ENCODE measurements at regions not wholly inside any gene's neighbourhood (a gene's known extent, or its start where the extent isn't known, plus 50 kb on each side); places are given as distances from the start of the nearest gene placed in this dataset.
"Not testable (repeated sequence)": the region's sequence is repeated elsewhere in the genome, so short reads cannot be mapped to it uniquely, and the experiment has no call there.

DNA sequence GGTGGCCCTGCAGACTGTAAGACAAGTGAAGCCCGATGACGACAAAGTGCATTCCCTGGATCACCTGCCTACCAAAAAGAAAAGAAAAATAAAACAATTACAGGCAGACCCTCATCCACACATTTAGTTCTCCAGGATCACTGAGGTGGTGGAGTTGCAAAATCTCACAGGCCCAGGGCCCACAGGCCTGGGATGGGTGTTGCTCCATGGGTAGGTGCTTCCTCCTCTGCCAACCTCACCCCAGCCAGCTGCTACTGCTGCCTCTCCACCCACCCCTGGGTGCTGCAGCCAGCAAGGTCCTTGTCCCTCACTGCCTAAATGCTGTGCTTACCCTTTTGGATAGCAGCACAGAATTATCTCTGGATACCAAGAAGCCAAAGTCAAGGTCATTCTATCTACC lies 146.4 kb upstream of the GALNT2 start:
- DNase-seq (ENCODE audit: low spot score), result no peak

DNA sequence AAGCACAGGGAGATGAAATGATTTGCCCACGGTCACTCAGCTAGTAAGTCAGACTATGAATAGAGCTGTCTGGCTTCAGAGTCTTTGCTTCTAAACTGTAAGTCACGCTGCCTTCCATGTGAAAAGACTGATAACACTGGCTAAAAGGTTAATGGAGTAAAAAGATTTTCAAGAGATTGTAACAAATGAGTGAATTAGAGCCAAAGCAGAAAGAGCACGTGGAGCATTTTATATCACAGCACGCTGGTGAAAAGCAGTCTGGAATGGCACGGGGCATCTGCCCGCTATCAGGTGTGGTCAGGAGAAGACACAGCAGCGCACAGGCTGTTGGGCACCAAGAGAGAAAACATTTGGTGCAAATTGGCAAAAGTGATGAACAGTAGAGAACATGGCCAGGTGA lies 144.8 kb upstream of the GALNT2 start:
- no peak for DNase-seq (ENCODE audit: low spot score)

DNA sequence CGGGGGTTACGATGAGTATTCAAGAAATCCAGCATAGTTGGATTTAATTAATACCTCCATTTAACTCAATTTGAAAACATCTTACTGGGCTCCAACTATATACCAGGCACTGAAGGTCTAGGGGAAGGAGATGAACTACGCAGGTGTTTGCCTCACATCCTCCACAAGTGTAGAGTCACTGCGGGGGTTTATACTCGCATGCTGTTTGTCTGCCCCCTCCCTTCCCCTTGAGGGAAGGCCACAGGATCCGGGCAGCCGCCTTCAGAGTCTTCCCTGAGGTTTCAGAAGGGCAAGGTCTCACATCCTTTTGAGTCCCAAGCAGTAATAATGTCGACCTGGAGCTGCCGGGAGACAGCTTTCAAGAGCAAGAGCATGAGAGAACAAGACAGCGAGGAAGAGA lies 142.4 kb upstream of the GALNT2 start:
- DNase-seq (ENCODE audit: low spot score), result no peak

DNA sequence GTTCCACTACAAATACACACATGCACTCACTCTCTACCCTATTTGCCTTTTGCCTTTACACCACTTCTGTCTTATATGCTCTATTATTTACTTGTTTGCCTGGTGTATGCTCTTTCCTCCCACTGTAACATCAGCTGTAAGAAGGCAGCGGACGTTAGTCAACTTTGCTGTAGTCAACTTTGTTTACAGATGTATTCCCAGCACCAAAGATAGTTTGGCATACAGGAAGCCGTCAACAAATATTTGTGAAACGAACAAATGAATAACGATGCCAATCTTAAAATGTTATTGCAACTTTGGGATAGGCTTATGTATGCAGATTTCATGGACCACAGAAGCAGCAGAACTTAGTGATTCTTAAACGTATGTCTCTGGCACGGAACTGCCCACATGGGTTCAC lies 138.3 kb upstream of the GALNT2 start:
- no peak for DNase-seq (ENCODE audit: low spot score)

DNA sequence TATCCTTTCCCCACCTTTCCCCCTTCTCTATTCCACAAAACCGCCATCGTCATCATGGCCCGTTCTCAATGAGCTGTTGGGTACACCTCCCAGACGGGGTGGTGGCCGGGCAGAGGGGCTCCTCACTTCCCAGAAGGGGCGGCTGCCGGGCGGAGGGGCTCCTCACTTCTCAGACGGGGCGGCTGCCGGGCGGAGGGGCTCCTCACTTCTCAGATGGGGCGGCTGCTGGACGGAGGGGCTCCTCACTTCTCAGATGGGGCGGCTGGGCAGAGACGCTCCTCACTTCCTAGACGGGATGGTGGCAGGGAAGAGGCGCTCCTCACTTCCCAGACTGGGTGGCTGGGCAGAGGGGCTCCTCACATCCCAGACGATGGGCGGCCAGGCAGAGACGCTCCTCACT lies 135.3 kb upstream of the GALNT2 start:
- not testable (repeated sequence) for DNase-seq (ENCODE audit: low spot score)

DNA sequence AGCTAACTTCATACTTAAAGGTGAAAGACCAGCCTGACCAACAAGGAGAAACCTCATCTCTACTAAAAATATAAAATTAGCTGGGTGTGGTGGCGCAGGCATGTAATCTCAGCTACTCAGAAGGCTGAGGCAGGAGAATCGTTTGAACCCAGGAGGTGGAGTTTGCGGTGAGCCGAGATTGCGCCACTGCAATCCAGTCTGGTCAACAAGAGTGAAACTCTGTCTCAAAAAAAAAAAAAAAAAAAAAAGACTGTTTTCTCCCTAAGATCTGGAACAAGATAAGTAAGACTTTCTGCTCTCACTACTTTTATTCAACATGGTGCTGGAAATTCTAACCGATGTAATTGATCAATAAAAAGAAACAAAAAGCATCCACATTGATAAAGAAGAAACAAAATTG lies 131.9 kb upstream of the GALNT2 start:
- DNase-seq (ENCODE audit: low spot score), result not testable (repeated sequence)

DNA sequence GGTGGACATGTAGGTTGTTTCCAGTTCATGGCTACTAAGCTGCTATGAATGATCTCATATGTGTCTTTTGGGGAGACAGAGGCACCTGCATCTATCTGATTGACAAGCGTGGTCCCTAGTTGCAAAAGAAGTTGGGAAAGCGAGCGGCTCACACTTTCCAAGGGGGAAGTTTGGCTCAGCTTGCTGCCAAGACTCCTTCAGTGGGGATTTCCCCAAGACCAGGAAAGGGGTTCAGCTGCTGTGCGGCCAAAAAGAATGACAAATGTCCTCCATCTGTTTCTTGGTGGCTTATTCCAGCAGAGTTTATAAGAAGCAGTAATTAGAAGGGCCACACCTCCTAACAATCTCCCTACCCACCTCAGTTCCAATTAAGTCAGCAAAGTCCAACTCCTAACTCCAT lies 128.5 kb upstream of the GALNT2 start:
- no peak for DNase-seq (ENCODE audit: low spot score)

DNA sequence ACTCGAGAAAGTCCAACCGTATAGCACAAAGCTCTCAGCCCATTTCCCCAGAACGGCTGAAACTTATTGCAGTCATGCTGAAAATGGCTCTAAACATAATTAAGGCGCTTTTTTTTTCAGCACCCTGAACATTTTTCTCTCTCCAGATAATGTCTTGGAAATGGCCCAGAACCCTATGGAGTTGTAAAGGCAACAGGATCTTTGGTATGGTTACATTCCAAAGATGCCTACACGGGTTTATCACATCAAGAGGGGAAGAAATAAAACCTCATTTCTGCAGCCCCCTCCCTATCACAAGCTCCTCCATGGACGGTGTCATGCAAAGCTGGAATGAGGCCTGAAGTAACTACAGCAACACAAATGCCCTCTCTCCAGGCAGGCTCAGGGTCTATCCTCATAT lies 126.4 kb upstream of the GALNT2 start:
- no peak for DNase-seq (ENCODE audit: low spot score)

DNA sequence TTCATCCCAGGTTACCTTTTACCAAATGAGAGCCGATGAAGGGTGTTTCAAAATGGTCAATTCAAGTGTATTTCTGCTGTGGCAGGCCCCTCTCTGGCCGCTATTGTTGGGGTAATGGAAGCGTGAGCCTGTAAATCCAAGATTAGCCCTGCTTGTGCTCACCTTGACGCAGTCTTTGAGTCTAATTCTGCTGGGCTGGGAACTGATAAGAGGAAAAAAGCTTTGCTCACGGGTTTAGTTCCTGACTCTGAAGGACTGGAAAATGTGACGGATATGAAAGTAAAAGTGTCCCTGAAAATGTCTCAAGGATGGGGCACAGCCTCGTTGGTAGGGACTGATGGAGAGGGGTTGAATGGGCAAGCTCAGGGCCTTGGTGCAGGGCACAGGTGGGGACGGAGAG lies 125.9 kb upstream of the GALNT2 start:
- DNase-seq (ENCODE audit: low spot score), result no peak

DNA sequence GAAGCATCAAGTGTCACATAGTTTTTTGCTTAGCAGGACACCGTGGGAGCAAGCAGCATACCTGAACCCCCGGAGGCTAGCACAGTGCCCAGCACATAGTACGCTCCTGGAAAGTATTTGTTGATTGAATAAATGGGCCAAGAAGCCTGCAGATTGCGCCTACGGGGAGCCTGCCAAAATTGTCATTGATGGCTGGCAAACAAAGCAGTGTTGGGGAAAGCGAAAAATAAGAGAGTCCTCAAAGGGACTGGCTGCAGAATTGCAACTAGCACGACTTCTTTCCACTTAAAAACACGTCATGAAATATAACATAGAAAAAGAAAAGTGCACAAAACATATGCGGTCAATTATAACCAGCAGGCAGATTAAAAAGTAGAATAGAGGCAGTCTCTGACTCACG lies 125.2 kb upstream of the GALNT2 start:
- no peak for DNase-seq (ENCODE audit: low spot score)

DNA sequence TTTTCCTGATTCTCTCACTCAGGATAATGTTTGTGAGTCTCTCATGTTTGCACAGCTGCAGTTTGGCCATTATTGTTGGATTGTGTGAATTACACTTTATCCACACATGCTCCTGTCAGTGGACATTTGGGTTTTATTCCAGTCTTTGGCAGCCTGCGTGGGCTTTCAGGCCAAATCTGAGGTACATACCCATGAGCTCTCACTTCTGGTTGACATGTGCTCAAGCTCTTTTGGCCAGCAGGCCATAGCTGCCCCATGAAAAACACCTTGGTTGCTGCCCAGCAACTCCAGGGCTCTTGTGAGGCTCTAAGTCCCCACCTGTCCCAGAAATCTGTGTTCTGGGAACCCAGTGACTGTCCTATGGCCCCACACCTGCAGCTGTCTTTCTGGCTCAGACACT lies 124.5 kb upstream of the GALNT2 start:
- no peak for DNase-seq (ENCODE audit: low spot score)

DNA sequence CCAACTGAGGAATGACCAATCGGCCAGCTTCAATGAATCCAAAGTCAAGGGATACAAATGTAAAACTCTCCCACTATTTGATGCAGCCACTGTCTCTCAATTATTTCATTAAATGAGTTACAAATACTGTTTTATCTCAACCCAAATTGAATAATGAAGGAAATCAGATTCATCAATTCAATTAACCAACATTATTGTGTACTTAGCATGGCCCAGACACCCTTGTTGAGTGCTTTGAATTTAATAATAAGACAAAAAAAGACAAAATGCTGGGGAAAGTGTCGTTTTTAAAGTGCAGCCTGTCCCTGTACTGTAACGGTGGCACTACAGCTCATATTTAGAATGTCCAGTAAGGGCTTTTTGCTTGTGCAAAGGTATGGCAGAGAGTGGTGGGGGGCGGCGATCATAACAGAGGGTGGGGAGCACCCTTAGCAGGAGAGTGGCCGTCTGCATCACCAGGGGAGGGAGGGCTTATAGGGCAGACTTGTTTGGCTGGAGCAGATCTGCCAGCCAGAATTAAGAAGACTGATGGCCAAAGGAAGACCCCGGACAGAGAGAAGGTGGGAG lies 123.8 kb upstream of the GALNT2 start:
- DNase-seq (ENCODE audit: low spot score), result no peak

DNA sequence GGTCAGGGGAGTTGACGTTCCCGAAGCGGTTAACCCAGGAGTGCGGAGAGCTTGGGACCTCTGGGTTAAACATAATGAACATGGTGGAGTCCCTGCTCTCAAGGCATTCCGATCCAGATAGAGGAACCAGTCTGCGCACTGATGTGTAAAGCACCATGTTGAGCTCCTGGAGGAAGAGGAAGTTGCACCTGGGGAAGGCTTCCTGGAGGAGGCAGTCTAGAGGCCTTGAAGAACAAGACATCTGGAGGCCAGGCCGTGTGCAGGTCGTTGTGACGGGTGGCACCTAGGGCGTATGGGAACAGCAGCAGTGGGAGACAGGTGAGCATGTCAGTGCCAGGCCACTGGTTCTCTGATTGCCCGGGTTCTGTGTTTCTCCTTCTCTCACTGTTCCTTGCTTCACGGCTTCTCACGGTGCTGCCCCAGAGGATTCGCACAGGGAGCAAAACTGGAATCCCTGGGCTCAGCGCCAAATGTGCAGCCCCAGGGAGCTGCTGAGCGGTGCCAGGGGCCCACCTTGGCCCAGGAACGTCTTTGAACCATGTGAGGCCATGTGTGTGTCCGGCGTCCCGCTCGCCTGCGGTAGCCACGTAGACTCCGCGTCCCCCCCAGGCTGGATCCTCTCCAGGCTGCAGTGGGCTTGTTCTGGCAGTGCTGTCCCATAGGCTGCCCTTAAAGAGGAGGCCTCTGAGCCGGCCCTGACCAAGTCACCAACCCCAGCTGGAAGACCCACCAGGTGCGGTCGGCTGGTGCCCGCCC lies 122.9 kb upstream of the GALNT2 start:
- no peak for DNase-seq (ENCODE audit: low spot score)

DNA sequence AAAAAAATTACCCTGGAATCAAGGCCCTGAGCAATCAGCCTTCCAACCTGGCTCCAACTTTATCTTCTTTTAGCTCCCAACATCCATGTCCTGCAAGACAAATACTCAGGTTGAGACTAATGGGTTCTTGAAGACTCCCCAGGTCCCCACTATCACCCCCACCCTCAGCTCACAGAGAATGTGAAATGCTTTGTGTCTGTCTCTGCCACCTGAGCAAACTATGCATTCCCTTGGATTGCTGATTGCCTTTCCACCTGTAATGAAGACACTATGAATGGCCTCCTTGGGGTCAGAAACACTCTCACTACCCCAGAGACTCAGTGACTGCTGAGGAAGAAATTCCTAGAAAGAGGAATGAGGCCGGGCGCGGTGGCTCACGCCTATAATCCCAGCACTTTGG lies 121.2 kb upstream of the GALNT2 start:
- no peak for DNase-seq (ENCODE audit: low spot score)

DNA sequence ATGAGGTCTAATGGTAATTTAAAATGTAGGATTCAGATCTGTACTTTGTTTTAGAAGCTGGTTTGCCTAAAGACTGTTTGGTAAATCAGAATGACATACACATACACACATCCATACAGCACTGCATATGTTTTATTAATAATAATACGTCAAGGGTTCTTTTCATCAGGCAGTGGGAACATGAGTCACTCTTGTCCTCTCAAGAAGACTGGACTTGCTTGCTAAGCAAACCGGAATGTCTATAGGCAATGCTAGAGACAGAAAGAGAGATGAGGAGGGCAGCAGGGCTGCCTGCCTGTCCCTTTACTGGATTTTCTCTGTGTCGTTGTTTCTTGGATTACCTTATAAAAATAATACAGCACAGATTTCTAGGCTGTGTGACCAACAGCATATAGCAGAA lies 119.1 kb upstream of the GALNT2 start:
- DNase-seq (ENCODE audit: low spot score), result no peak

DNA sequence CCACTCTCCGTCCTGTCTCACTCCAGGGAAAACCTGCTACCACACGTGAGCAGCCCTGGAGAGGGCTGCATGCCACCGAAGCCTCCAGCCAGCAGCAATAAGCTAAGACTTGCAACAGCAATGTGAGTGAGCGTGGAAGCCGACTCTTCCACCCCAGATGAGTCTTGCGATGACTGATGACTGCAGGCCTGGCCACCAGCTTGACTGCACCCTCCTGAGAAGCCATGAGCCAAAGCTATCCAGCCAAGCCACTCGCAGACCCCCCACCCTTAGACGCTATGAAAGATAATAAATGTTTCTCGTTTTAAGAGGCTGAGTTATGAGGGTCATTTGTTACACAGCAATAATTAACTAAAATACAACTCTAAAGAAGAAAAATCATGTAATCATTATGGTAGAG lies 118.6 kb upstream of the GALNT2 start:
- DNase-seq (ENCODE audit: low spot score), result no peak

DNA sequence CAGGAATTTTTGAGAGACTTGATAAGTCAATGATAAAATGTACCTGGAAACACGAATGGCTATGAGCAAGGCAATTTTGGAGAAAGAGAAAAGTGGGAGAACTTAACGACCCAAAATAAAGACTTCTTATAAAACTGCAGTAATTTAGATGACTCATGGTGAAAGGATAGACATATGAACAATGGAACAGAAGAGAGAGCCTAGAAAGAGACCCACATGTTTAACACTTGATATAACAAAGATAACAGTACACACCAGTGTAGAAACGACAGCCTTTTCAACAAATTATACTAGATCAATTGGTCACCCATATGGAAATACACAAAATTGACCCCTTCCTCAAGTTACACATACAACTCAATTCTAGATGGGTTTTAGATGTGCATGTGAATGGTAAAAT lies 117.5 kb upstream of the GALNT2 start:
- DNase-seq (ENCODE audit: low spot score), result no peak

DNA sequence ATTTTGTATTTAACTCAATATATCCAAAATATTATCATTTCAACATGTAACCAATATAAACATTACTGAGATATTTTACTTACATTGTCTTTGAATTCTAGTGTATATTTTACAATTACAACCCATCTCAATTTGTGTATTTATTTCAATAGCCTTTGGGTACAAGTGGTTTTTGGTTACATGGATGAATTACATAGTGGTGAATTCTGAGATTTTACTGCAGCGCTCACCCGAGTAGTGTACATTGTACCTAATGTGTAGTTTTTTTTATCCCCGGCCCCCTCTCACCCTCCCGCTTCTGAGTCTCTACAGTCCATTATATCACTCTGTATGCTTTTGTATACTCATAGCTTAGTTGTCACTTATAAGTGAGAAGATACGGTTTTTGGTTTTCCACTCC lies 117.0 kb upstream of the GALNT2 start:
- no peak for DNase-seq (ENCODE audit: low spot score)

DNA sequence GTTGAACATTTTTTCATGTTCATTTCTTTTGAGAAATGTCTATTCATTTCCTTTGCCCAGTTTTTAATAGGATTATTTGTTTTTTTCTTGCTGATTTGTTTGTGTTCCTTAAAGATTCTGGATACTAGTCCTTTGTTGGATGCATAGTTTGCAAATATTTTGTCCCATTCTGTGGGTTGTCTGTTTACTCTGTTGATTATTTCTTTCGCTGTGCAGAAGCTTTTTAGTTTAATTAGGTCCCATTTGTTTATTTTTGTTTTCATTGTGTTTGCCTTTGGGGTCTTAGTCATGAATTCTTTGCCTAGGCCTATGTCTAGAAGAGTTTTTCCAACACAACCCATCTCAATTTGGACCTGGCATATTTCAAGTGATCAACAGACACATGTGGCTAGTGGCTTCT lies 116.1 kb upstream of the GALNT2 start:
- DNase-seq (ENCODE audit: low spot score), result no peak

DNA sequence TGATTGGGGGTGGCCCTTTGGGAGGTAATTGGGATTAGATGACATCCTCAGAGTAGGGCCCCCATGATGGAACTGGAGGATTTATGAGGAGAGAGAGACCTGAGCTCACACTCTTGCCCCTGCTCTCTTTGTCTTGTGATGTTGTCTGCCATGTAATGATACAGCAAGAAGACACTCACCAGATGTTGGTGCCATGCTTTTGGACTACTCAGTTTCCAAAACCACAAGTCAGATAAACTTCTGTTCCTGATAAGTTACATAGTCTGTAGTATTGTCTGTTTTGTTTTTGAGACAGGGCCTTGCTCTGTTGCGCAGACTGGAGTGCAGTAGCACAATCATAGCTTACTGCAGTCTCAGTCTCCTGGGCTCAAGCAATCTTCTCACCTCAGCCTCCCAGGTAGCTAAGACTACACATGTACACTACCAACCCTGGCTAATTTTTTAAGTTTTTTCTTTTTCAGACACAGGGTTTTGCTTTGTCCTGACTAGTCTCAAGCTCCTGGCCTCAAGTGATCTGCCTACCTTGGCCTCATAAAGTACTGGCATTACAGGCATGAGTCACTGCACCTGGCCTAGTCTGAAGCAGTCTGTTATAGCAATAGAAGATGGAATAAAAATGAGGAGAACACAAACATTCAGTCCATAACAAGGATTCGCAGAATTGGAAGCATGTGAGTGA lies 115.0 kb upstream of the GALNT2 start:
- no peak for DNase-seq (ENCODE audit: low spot score)

DNA sequence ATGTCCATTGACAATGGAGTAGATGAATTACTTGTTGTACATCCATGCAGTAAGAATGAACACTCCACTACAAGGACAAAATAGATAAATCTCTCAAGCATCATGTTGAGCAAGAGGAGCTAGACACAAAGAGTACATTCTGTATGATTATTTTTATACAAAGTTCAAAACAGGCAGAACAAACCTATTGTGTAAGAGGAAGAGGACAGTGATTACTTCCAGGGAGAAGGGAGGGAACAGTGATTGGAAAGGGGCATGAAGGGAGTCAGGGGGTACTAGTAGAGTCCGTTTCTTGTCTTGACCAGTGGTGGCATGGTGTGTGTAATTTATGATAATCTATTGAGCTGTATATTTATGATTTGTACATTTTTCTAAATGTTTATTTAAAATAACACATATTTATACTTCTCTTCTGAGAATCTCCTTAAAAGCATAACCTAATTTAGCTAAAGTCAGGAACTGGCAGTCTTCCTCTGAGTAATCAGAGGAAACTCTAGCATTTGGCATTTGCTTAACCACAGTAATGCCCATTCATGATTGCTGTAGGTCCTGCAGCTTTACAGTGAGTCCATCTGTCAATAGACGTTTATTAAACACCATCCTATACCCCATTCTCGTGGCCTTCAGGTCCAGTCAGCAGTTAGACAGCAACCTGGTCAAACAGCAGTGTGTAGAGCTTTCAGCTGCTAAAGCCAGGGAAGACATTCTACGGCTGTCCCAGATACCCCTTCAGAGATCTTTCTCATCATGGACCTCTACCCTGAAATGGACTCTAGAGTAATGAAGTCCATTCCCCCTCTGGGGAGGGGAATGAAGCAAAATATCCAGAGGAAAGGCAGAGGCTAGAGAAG lies 114.1 kb upstream of the GALNT2 start:
- DNase-seq (ENCODE audit: low spot score), result no peak

DNA sequence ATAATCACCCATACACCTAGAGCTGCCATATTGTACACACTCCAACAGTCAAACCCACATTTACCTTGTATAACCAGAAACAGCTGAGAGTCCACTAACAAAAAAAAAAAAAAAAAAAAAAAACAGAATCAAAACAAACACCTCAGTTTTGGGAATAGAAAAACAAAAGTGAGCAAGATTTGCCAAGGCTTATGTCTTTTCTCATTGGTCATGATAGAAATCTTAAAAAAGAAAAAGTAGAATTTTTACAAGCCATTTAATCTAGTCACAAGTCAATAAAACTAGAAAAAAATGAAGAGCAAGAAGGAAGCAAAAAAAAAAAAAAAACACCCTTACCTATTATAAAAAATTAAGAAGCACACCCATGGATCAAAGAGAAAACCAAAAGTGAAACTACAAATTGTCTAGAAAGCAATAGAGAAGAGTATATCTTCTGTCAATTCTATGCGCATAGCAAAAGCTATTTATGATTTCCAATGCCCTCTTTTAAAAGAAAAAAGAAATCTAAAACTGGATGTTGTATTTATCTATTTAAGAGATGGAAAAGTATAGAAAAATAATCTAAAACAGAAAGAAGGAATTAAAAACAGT lies 113.2 kb upstream of the GALNT2 start:
- no peak for DNase-seq (ENCODE audit: low spot score)

Measured in globus pallidus (tissue), 1 donor.